UCSD-AML1 (cell line): ENCODE measurements at regions not wholly inside any gene's neighbourhood (a gene's known extent, or its start where the extent isn't known, plus 50 kb on each side); places are given as distances from the start of the nearest gene placed in this dataset.

Experiments used
- DNase-seq: peaks from one replicate; lab custom pipeline; 2025; ENCODE audit not compliant: unreplicated experiment; lab: John Stamatoyannopoulos, UW

DNA sequence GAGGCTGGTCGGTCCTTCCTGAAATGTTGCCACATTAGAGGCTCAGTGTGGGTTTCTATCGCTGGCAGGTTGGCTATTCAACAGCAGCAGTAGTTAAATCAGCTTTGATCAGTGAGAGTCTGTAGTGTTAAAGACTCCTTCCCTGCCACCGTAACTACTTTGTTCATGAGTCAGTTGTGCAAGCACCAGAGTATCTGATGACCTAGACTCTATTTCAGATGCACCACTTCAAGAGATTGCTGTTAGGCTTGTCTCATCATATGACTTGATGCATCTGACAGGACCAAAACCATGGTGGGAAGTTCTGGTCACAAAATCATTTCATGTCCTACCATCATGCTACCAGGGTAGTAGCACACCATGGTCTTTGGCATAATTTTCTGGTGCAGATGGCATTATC, 482.7 kb upstream of the MPDZ start:
- no peak for DNase-seq

DNA sequence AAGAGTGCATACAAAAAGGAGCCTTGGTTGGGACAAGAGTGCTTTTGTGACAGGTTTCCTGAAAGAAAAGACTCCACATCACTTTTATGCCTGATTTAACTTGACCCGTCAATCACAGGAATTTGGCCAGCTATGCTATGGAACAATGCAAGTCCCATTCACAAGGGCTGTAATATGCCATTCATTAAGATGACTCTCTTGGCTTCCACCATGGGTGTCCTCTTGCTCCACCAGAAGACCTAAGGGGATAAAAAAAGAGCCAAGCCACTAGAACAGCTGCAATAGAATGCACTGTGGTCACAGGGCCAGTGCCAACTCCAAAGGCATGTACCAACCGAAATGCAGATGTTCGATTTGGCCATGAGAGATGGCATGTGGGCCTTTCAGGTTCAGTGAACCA, 480.1 kb upstream of the MPDZ start:
- DNase-seq = no peak

DNA sequence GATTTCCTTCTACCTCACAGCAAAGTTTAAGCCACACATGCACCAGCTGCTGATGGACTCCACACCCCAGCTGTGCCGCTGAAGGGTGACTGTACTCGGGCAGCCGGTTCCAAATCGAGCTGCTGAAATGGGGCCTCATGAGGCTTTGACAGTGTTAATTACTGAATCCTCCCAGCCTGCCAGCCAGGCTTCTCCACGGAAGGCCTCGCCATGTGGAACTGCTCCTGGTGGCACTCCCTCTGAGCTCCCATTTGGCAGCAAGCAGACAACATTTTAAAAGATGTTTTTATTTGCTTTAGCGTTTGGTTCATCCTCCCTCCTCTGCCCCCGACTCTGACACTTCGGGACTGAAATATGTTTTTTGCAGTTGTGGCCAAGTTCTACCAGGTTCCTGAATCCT, 479.4 kb upstream of the MPDZ start:
- no peak for DNase-seq

DNA sequence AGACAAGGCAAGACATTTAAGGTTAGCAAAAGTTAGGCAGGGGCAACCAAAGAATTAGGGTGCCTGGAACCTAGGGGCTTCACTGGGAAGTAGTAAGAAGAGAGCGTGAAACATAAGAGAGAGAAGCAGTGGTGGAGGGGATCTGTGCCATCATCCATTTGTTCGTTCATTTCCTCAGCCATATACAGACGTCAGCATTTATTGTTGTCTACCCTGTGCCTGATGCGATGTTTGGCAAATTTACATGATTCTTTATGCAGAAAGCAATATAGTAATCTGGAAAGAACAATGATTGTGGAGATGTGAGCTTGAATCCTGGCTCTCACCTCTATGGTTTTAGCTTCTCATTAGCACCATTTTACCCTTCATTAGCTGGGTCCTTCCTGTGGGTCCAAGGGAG, 477.5 kb upstream of the MPDZ start:
- no peak for DNase-seq

DNA sequence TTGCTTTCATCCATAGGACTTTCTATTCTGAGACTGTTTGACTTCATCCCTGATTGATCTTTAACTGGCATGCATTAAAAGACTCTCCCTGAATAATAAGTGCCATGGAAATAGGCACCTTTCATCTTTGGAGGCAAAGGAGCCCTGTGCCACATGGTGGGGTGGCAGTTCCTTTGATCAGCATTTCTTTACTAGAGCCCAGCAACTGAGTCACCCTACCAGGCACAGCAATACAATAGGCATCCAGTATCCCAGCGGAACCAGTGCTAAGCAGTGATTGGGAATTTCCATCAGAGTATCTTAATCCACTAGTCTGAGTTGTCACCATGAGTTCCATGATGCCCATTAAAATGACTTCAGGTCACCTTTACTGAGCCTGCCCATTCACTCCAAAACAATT, 476.1 kb upstream of the MPDZ start:
- no peak for DNase-seq

DNA sequence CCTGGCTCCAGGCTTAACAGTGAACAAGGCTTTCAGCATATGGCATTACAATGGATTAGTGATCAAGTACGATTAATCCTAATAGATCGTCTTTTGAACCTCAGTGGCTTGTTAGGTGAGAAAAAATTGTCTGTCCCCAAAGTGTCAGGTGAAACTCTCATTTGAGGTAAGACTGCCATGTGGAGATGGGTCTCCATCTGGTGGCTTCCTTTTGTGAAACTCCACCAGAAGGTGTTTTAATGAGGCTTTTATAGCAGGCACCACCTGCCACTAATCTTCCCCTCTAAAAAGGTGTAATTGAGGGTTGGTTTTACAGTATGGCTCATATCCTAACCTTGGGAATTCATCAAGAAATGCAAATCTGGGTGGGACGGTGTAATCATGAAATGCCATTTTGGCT, 471.1 kb upstream of the MPDZ start:
- DNase-seq = no peak

DNA sequence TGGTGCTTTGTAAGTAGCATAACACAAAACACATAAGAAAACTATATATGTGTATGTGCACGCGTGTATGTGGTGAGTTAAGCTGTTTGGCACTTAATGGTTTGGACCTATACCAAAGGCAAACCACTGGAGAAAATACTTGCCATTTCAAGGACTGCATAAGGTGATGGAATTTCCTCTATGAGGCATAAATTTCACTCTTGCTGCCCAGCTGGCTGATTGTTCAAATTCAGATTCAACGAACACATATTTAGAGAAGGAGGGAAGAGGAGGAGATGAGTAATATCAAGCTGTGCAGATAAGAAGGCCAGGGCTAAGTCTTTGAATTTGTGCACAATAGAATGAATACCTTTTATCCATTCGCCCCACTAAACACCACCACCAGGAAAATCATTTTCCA, 470.6 kb upstream of the MPDZ start:
- DNase-seq = no peak

DNA sequence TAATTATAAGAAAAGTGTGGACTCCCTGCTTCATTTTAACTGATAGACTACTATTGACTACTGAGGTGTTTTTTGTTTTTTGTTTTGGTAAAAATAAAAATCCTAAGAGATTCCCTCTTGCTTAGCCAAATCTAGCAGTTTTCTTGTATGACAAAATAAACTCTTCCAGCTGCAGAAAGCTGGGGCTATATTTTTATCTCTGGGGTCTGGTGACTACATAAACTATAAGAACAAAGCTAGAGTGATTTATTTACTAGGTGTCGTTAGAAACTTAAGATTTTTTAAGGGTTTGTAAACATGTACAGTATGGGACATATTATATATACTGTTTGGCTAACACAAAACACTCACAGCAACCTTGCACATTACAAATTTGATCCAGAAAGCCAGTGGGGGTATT, 467.4 kb upstream of the MPDZ start:
- no peak for DNase-seq

DNA sequence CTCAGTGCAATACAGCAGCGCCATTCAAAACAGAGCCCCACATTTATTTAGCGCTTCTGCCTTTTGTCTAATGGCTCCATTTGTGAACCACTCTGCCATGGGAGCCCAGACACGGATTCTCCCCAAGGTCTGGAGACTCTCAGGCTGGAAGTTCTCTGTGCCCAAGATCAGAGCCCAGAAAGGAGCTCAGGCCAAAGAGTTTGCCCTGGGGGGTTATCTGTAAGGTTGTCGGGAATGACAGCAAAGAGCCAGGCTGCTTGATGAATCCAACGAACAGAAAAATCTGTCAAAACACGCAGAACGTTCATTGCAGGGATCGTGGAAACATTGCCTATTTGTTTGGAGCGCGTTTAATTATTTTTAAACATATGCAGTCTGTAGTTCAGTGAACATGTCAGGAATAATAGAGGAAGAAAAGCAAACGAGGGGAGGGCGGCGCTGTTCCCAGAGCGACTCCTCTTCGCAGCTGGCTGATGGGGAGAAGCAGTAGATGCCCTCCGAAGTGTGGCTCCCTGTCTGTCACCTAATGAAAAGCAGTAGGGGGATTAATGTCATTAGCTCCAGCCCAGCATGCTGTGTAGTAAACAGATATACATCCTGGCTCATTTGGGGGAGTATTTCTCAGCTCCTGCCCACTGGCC, 464.9 kb upstream of the MPDZ start:
- DNase-seq = no peak

DNA sequence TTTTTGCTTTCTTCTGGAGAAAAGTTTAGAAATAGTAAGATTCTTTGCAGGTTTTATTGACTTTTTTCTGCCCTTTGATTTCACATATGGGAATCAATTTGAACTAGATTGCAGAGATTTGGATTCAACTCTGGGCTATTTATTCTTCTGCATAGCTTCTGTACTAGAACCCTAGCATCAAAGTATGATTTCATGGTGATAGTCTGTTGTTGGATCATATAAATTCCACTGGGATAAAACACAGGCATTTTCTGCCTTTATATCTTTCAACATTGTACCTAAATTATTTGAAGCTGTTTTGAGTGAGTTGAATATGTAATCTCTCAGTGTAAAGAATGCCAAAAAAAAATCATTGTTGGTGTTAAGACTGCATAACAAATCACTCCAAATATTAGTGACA, 458.4 kb upstream of the MPDZ start:
- no peak for DNase-seq

DNA sequence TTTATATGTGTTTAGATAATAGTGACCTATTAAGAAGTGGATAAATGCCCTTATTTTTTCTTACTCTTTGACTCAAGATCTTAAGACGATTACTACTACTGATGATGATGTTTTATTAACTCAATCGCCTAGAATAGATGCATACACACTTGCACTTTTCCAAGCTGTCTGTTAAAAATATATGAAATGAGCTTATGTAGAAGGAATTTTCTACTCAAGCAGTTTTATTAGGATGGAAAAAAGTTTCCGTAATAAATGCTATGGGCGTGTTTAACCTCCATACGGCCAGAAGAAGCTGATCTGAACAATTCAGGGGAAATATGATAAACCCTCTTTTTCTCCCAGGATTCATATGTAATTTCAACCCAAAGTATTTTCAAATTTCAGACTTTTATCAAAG, 455.7 kb upstream of the MPDZ start:
- DNase-seq = no peak

DNA sequence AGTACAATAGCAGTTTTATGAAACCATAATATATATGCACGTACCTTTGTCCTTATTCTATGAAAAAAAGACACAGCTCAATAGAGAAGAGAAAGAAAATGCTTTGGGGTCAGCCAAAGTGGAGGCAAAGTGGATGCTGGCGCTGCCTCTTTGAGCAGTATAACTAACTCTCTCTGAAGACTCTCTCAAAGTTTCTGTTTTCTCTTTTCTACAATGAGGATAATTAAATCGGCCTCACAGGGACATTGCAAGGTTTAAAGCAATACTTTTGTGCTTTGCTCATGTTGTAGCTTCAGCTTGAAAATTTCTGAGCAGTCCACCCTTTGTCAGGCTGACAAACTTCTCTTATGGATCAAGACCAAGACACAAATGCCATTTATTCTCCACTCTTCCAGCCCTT, 455.1 kb upstream of the MPDZ start:
- no peak for DNase-seq

DNA sequence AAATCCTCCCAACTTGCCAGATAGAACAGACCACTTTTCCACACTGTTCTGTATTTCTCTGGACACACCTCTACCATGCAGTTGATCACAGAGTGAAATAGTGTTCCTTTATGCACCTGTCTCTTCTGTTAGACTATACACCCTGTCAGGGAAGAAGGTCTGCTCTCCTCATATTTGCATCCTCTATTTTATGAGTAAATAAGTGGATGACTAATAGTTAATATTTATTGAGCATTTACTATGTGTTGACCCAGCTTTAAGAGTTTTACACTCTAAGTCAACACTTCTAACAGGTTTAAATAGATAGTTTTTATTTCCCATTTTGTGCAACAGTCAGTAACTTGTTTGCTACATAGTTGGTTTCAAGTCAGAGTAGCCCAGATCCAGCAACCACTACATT, 452.8 kb upstream of the MPDZ start:
- DNase-seq = no peak

DNA sequence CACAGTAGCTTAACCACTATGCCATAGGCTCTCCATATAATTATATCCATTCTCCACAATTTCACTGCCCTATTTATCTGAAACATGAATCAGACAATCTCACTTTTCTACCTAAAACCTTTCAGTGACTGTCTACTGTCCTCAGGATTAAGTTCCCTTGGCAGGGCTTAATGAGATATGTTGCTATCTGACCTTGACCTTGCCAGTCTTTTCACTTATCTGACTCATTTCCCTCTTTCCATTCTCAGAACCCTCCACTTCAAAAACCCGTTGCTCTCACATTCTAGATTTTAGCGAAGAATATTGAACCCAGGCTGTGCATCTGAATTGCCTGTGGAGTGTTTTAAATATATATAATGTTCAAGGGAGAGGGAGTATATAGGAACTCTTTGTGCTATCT, 452.1 kb upstream of the MPDZ start:
- no peak for DNase-seq

DNA sequence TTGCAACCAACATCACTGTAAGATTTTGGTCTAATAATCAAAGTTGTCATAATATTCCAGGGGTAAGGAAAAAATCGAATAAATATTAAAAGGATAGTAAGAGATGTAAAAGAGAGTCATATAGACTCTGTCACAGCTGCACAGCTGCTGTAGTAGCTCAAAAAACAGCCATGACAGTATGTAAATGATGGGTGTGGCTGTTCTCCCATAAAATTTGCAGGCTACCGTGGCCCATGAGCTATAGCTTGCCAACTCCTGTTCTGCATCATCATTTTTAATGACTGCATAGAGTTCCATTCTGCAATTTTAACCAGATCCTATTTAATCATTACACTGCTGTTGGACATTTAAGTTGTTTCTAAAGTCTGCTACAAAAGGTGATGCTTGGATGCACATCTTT, 450.5 kb upstream of the MPDZ start:
- no peak for DNase-seq

DNA sequence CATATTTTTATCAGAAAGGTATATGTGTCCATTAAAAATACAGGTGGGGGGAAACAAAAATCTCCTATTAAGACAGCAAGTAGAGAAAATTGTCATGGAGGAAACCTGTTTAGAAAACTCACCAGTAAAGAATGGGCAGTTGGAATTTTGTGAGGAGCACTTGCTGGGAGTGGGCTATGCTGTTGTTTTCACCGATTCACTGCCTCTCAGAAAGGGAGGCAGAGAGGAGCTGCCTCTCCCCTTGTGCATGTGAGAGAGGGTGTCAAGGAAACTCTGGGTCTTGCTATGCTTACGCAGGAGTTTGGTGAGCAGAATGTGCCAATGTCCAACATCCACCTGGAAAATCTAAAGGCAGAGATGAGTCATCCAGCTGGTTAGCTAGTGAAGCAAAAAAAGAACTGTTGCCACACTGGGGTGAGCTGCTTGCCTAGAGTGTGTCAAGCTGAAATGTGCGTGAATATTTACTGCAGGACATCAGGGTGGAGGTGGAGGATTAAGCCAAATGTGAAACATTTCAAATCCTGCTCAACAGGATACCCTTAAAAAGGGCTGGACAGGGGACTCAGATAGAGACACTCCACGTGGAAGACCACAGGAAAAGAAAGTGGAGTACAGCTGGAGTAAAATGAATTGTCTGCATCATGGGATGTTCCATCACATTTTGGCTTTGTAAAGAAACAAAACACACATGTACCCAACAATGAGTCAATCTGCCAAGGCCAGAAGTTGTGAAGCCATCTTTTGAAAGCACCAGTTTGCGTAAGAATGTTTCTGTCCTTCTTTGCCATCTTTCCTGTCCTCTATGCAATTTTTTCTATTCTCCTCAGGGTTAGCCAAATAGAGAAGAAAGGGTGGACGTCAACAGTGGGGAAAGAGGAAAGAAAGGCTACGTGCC, 449.7 kb upstream of the MPDZ start:
- no peak for DNase-seq

DNA sequence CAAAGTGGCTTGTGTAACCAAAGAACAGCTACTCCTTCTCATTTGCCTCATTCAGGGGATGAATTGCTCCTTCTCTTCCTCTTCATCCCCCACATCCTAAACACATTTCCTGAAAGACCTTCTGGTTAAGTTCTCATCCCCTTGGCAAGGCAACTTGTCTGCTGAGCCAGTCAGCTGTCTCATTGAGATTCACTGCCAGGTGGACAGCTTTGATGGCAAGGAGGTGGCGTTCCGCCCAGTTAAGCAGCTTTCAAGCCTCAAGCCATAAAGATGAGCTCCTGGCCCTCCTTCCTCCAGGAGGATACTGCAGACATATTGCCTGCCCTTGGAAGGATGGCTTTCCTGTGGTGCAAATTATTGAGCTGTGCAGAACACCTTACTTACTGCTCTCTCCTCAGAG, 448.6 kb upstream of the MPDZ start:
- DNase-seq = no peak

DNA sequence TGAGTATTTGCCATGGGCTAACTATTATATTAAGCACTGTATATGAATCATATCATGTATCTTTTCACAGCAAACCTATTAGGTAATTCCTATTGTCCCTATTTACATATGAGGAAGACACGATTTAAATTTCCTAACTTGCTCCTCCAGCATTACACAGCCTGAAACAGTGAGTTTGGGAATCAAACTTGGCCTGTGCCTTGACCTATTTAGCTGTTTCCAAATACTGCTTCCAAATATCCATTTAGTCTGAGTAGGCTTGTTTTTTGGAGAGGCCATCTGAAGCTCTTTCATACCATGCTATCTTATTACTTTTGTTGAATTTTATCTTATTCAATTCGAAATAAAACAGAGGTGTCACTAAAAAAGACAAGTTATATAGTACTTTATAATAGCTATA, 447.3 kb upstream of the MPDZ start:
- no peak for DNase-seq

DNA sequence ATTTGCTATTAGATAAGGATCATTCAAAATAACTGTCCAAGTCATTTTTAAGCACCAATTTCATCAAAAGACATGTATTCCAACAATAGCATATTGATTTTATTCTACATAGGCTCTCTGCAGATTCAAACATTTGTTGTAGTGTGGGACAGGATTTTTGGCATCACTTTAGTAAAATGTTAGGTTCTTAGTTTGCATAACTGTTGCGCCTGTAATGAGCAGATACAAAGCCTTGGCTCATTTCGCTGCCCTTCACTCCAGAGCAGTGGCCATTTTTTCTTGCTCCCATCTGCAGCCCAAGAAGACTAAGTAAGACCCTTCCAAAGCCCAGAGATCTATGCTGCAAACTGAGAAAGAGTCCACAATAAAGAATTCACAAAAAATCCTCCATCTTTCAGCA, 446.0 kb upstream of the MPDZ start:
- no peak for DNase-seq

DNA sequence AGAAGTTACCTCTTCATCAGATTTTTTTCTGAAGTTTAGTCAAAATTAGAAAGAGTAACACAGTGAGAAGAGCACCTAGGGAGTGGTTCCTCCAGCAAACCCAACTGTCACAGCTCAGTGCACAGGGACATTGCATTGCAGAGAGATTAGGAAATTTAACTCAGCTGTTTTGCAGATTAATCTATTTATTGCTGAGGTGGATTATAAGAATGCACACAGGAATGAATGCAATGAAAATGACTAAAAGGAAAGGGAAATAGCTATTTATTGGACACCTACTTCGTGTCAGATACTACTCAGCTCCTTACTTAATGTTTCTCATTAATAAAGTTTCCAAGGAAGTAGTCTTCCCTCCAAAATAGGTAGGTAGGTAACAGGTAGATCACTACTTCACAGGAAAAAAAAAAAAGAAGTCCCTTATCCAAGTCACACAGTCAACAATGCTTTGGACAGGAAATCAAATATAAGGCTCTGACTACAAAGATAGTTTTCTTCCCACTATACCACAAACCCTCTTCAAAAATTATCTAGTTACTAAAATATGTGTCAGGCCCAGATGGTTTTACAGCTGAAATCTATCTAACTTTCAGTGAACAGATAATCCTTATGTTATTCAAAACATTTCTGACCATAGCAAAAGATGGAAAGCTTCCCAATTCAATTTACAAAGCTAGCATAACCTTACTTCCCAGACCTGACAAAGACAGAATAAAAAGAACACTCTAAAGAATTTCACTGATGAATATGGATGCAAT, 442.2 kb upstream of the MPDZ start:
- DNase-seq = no peak

DNA sequence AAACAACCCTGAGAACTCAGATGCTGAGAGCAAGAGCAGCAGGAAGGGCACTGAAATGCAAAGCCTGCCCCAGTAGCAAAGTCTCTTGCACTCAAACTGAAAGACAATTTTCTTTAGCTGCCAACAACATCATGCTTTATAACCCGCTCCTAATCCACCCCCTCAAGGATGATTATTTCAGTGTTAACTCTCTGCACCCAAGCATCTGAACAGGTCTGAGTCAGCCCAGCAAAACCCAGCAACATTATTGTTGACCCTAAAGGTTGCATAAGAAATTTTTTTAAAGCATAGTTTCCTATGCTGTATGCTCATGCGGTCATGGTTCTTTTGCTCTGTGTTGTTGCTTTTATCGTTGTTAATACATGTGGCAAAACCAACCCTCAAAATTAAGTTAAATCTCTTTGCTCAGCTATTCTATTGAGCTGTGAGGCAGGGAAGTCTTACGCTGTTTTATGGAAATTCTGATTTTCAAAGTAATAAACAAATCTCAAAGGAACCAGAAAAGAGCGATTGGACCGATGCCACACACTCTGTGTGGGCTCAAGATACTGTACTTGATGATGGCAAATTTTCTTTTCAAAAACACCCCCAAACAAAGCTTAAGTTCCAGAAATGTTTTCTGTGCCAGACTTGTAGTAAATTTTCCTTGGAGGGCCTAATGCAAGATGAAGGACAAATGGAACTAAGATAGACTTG, 440.6 kb upstream of the MPDZ start:
- no peak for DNase-seq

DNA sequence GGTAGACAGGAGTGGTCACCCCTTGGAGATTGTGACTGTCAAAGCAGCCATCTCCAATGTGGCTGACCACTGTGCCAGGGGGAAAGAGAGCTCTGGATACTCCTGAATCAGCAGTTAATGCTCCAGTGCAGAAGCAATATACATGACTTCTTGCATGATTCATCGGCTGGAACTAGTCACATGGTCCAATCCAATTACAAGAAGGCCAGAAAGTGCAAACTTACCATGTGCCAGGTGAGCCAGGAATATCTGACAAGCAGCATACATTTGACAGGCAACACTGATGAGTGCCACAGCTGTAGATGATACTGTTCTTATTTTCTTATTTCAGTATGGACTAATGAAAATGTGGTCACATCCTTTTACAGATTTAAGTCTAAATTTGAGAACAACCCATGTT, 440.0 kb upstream of the MPDZ start:
- no peak for DNase-seq
